Right renal pelvis (tissue), 4 donors: ENCODE measurements at regions not wholly inside any gene's neighbourhood (a gene's known extent, or its start where the extent isn't known, plus 50 kb on each side); places are given as distances from the start of the nearest gene placed in this dataset.
"Not testable (repeated sequence)": the region's sequence is repeated elsewhere in the genome, so short reads cannot be mapped to it uniquely, and the experiment has no call there.

Experiments used
- DNase-seq, 4 donors: peaks; one replicate each; pipeline ENCODE4 v3.0.0-alpha.2; 2013; ENCODE audit warnings: low read depth in 4 of 4, low spot score in 3 of 4, missing footprints in 1 of 4

DNA sequence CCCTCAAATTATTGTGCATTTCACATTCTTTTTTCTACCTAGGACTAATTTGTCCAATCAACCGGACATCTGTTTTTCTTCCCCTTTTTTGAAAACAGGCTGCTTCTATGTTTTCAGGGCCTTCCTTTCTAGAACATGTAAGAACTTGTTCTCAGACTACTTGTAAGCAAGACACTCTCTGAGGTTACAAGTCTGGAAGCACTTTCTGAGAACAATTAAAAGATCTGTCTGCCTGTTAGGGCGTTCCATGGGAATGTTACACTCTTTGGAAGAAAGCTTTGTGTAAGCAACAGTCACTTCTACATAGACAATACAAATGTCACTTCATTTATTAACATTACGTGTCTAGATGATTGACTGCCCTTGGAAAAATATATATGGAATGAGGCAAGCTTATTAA is 50.9 kb upstream of the HSPB3 start:
- DNase-seq, result no peak

DNA sequence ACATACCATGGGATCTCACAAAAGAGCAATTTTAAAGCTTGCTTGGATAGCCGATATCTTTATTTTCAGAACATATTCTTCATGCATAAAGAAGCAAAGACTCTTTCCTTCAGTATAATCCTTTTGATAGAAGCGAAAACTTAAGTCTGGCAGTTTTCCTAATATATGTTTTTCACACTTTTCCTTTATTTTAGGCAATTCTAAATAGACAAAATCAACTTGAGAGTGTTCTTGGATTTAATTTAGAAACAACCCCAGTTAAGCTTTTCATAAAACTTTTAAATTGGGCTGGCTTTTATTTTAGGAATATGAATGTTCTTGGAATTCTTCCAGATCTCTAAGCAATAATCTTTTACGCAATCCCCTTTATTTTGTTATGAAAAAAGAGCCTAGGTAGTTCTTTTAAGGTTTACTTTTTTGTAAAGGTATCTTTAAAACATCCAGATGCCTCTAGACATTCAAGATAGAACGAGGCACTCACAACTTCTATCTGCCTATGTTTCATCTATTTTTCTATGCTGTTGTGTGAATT is 51.5 kb upstream of the HSPB3 start:
- no peak for DNase-seq

DNA sequence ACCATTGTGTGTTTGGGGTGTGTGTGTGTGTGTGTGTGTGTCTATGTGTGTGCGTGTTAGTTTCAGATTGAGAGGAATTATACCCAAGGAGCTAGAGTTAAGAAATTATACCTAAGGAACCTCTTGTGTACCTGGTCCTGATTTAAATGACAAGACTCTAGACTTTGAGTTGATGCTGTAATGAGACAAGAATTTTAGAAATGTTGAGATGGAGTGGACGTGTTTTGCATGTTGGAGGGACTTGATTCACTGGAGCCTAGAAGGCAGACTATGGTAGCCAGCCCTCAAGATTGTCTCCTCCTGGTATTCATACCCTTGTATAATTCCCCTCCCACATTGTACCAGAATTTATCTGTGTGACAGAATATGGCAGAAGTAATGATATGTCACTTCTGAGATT is 52.4 kb upstream of the HSPB3 start:
- no peak for DNase-seq

DNA sequence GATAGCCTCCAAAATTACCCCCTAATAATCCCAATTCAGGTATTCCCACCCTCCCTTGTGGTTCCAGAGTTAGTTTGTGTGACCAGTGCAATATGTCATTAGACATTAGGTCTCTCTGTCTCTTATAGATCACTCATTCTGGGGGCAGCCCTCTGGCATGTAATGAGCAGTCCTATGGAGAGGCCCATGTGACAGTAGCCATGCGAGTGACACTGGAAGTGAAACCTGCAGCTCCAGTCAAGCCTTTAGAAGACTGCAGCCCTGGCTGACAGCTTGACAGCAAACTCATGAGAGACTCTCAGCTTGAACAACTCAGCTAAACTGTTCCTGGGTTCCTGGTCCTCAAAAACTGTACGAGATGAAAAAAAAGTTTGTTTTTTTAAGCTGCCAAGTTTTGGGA is 54.0 kb upstream of the HSPB3 start:
- DNase-seq, result no peak

DNA sequence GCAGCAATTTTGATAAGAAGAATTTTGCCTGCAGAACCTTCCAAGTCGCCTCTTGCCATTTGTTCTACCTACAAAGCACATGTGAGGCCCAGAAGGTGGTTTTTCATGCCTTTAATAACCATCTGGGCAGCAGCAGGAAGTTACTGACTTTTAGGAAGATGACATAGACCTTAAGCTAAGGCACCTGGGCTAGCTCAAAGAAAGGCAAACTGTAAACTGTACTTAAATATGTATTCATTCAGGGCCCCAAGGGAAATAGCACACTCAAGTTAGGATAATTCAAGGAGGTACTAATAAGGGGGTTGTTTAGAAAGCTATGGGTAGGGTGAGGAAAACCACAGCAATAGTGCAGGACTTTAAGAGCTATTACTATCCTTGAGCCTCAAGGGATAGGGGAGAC is 57.3 kb upstream of the HSPB3 start:
- DNase-seq, result no peak

DNA sequence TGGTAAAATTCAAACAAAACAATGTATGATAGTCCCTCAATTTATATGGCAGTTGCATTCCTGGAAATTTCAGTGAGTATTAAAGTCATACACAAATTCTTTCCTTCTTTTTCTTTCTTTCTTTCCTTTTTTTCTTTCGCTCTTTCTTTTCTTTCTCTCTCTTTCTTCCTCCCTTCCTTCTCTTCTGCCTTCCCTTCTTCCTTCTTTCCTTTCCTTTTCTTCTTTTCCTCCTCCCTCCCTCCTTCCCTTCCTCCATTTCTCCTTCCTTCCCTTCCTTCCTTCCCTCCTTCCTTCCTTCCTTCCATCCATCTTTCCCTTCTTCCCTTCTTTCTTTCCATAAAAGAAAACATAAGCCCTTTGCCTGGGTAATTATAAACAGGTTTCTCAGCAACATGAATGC is 58.1 kb upstream of the HSPB3 start:
- DNase-seq, result no peak

DNA sequence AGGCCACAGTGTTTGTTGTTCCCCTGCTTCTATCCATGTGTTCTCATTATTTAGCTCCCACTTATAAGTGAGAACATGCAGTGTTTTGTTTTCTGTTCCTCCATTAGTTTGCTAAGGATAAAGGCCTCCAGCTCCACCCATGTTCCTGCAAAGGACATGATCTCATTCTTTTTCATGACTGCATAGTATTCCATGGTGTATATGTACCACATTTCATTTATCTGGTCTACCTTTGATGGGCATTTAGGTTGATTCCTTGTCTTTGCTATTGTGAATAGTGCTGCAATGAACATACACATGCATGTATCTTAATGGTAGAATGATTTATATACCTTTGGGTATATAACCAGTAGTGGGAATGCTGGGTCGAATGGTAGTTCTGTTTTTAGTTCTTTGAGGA is 62.5 kb upstream of the HSPB3 start:
- DNase-seq, result not testable (repeated sequence)

DNA sequence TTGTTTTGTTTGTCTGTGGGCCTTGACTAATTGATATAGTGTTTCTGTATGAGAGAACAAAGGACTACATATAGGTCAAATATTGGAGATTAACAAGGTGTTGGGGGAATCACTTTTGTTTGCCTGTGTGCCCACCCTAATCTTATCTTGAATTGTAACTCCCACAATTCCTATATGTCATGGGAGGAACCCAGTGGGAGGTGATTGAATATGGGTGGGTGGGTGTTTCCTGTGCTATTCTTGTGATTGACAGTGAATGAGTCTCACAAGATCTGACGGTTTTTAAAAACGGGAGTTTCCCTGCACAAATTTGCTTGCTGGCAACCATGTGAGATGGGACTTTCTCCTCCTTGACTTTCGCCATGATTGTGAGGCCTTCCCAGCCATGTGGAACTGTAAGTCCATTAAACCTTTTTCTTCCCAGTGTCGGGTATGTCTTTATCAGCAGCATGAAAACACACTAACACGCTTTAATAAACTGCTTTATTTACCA is 64.9 kb upstream of the HSPB3 start:
- no peak for DNase-seq

DNA sequence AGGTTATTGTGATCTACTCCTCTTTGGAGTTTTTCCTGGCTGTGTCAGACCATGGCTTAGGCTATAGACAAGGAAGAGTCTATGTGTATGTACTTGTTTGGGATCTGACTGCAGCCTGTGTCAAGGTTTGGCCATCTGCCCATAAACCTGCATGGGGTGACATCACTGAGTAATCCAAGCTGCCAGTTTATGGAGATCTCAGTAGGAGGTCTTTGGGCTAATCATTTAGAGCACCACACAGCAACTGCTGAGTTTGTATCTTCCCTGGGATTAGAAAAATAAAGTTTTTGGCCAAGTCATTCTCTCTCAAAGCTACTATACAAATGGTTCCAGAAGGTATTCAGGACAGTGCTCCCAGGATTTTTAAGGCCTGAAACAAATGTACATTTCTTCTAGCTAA is 65.5 kb upstream of the HSPB3 start:
- peak in 3 of 4 donors; percentile 28 to 38 (median 33) for DNase-seq

DNA sequence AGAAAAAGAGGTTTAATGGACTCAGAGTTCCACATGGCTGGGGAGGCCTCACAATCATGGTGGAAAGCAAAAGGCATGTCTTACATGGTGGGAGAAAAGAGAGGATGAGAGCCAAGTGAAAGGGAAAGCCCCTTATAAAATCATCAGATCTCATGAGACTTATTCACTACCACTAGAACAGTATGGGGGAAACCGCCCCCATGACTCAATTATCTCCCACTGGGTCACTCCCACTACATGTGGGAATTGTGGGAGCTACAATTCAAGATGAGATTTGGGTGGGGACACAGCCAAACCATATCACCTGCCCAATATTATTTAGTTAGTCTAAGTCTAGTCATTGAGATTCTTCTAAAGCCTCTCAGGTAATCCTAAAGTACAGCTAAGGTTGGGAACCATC is 66.1 kb upstream of the HSPB3 start:
- not testable (repeated sequence) for DNase-seq

DNA sequence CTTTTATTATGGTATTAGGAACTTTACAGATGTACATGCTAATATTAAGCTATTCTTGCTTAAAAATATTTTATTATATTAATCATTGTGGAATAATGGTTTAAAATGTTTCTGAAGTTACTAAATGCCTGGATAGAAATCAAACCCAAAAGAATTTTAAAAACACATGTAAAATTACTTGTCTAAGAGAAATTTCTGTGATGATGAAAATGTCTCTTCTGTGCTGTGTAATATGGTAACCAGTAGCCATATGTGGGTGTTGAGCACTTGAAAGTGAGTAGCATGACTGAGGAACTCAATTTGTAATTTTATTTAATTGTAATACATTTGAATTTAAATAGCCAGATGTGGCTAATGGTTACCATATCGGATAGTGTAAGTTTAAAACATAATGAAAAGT is 66.7 kb upstream of the HSPB3 start:
- DNase-seq, result no peak

DNA sequence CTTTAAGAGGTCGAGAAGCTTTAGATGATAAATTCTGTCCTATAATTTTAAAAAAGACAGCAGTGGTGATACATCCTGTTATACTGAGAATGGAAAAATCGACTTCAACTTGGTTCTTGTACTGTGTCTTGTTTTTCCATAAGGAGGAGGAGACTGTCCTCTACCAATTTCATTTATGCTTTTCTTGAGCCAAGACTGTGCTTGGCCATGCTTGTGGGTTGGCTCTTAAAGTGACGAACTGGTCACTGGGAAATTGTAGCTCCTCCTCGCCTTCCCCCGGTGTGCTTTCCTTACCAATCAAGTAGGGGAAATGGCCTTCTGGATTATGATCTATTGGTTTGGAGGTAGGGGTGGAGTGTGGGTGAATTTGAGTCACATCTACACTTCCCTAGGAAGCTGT is 67.1 kb upstream of the HSPB3 start:
- no peak for DNase-seq

DNA sequence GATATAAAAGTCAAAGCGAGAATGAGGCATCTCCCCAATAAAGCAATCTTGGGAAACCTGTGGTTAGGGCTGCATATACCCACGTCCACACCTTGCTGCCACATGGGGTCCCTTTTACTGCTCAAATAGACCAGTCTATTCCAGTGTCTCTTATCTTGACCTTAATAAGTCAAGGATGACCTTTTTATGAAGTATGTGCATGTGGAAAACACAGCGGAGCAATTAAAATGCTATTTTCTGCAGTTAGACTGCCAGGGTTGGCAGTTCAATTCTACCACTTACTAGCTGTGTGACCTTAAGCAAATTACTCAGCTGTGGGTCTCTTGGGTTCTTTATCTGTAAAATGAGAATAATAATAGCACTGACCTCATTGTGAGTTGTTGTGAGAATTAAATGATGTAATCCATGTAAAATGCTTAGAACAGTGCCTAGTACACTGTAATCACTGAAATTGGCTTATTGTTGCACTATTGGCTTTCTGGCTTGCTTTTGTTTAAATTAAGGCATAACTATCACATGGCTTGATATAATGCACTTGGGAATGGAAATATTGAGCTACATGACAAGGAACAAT is 67.8 kb upstream of the HSPB3 start:
- DNase-seq, result no peak

DNA sequence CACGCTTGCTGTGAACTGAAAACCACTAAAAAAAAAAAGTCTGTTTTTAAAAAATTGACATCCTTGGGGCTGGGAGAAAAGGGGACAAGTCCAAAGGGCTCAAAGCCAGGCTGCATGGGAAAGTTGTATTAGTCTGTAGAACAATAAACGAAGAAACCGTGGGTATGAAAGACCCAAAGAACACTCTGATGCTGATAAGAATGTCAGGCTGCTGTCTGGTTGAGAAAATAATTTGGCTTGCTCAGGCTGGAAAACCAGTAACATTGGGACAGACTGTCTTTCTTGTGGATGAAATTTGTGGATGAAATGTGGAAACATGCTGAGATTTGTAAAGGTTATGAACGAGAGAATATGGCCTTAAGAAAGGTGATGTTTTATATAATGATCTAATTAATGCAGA is 68.5 kb upstream of the HSPB3 start:
- no peak for DNase-seq

DNA sequence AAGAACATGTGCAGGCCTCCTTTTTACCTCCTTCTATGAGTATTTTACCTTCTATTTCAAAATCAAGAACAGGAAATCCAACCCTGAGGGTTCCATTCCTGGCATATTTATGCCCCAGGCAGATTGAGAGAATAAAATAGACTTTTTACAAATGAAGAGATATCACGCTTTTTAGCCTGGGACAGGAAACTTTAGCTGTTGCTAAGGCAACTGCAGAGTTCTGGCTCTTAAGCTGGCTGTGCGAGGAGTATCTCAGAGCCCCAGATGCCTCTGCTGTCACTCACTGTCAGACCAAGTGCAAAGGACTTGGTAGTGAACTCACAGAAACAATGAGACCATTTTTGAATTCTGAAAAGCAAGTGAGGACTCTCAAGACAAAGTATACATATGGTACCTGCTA is 69.5 kb upstream of the HSPB3 start:
- no peak for DNase-seq

DNA sequence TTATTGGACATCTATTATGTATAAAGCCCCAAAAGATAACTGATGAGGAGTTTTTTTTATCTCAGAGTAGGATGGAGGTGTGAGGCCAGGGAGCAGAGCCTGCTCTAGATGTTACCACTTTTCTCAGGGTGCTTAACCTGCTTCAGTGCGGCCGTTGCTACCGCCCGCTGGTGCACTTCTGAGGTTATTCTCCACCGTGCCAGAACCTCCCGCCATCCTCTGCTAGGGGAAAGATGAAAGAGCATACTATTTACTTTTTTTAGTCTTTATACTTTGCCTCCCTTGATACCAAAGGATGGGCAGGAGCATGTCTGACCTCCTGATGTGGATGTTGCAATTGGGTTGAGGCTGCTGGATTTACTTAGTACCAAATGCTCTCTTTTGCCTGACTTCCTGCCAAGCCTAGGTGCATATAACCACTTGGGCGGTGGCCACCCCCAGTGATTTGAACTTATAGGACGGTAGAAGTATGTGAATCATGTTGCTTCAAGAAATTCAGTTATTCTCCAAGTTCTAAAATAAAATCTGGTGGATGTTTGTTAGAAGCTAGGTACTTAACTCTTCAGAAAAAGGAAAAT is 71.1 kb upstream of the HSPB3 start:
- no peak for DNase-seq

DNA sequence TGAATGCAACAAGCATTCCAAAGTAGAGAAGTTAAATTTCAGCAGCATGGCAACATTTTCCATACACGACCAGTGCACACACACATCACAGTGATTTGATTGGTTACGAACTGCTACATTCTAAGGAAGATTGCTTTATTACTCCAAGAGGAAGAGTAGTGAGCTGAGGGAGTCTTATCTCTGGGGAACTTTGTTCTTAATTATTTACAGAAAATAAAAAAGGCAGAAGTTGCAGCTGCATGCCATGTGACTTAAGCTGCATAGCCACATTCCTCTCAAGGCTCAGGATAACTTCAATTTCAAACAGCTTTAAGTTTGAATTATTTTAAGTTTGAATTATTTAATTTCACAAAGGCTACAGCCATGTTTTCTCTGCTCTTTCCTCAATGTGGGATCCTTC is 71.6 kb upstream of the HSPB3 start:
- no peak for DNase-seq

DNA sequence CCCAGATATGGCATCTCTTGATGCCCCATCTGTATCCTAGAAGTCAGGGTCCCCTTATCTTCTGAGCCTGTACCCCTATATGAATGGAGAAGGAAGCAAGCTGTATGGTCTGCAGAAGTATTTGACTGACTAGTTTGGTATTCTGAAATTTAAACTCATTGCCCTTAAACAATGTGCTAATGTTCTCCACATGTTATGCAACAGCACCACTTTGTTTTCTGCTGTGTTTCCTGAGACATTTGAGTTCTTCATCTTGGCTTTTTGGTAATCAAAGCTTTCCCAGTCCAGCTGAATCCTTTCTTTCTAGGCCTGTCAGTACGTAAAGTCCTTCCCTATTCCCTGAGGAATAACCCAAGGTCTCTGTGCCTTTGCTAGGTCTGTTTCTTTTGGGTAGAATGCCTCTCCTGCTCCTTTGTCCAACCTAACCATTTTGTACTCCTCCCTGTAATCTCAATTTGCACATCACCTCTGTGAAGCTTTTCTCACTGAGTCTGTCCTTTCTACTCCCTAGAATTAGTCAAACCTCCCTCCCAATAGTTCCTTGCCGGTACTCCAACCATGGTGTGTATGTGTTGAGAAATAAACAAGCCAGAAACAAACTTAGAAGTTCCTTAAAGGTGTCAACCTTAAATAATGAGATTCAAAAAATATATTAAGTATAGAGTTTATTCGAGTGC is 72.1 kb upstream of the HSPB3 start:
- DNase-seq, result no peak

DNA sequence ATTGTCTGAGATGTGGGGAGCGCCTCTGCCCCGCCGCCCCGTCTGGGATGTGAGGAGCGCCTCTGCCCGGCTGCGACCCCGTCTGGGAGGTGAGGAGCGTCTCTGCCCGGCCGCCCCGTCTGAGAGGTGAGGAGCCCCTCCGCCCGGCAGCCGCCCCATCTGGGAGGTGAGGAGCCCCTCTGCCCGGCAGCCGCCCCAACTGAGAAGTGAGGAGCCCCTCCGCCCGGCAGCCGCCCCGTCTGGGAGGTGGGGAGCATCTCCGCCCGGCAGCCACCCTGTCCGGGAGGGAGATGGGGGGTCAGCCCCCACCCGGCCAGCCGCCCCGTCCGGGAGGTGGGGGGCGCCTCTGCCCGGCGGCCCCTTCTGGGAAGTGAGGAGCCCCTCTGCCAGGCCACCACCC is 70.9 kb upstream of the ARL15 start:
- not testable (repeated sequence) for DNase-seq

DNA sequence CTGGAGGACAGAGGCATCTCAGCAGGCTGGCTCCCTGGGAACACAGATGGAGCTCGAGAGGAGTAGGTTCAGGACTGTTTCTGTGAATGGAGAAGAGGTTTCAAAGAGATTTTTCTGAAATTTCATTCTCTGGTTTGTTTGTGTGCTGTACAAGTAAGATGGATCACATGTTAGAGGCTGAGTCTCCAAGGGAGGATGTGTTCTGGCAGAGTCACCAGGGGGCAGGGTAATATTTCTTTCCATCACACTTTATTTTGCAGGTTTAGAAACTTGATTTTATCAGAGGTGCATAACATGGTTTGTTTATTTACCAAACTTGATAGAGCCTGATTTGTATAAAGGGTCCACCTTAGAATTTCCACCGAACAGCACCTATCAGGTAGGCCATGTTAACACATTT is 69.2 kb upstream of the ARL15 start:
- no peak for DNase-seq

DNA sequence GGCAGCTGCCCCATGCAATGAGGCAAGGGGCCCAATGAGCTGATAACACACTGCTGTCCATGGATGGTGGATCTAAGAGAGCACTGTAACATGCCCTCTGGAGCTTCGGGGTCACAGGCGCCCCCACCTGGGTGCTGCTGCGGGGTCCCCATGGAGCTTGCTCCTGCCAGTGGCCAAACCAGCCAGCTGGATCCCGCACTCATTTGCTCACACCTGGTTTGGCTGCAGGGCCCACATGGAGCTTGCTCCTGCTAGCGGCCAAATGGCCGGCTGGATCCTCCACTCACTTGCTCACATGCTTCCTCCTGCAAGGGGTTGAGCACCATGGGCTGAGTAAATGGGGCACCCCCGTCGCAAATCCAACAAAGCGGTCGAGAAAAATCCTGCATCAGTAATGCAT is 68.3 kb upstream of the ARL15 start:
- DNase-seq, result no peak

DNA sequence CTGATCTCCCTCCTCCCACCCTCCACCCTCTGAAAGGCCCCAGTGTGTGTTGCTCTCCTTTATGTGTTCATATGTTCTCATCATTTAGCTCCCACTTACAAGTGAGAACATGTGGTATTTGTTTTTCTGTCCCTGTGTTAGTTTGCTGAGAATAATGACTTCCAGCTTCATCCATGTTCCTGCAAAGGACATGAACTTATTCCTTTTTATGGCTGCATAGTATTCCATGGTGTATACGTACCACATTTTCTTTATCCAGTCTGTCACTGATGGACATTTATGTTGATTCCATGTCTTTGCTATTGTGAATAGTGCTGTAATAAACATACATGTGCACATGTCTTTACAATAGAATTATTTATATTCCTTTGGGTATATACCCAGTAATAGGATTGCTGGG is 67.0 kb upstream of the ARL15 start:
- DNase-seq, result not testable (repeated sequence)
